Stimulated activated CD4-positive, alpha-beta T cell treated with anti-CD3 and anti-CD28 coated beads, Interleukin-2, amount 100 ng/mL, for 24 hours (primary cell): ENCODE measurements at regions not wholly inside any gene's neighbourhood (a gene's known extent, or its start where the extent isn't known, plus 50 kb on each side); places are given as distances from the start of the nearest gene placed in this dataset.
"Not testable (repeated sequence)": the region's sequence is repeated elsewhere in the genome, so short reads cannot be mapped to it uniquely, and the experiment has no call there.

Experiments
- DNase-seq, 2 donors: peaks; one replicate each; pipeline ENCODE4 v3.0.0-alpha.2; 2020

- DNase-seq = no peak
These were observed 201.3 kb upstream of the APCDD1 start for GRCh38 chr18:10252952-10253705.

GRCh38 chr18:10256276-10256675 is 198.2 kb upstream of the APCDD1 start:
- not testable (repeated sequence) for DNase-seq

- no peak for DNase-seq
These were observed 195.5 kb upstream of the APCDD1 start for GRCh38 chr18:10258836-10259474.

GRCh38 chr18:10259901-10260300 is 194.5 kb upstream of the APCDD1 start:
- DNase-seq = no peak

GRCh38 chr18:10261344-10262276 is 192.8 kb upstream of the APCDD1 start:
- DNase-seq = no peak

GRCh38 chr18:10262566-10262965 is 191.9 kb upstream of the APCDD1 start:
- DNase-seq = no peak

DNA sequence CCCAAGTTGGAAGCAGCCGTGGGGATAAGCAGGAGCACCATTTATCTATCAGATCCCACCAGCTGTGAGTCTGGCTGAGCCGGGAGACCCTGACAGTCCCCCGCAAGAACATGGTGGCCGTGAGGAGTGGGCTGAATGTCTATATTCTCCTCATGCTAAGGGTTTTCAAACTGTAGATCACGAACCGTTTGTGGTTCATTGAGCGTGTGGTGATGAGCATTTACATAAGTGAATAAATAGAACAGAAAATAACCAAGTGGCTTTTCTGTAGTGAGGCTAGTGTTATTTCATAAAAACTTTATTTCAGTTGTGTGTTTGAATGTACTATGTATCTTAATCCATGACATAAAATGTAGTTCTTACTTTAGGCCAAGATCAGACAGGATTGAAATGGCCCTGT is 190.2 kb upstream of the APCDD1 start:
- no peak for DNase-seq

DNA sequence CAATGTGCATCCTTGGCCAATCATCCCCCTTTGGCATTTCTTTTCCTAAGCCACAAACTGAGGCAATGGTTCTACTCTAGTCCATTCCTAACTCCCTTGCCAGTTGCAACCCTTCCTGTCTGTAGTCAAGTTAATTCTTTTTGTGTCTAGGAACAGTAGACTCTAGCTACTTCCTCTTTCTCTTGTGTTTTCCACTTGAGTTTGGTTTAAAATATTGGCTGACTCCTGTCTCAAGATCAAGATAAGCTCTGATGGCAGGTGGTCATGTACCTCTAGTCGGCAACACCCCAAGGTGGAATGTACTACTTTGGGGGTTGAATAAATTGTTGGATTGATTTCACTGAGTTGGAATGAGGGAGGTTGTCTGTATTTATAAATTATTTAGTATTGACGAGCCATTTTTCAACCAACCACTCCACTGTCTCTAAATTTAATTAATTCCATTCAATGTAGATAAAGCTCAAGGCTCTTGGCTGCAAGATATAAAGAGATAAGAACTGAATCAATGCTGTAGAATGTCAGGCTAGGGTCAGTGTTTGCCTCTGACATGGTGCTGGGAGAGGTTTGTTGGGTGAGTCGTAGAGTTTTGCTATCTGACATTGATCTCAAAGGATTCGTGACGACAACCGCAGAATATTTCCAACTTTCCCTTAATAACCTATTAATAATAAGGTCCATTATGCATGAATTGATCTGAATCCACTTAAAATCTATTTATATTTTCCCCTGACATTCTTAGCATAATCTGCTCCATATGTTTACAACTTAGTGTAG is 188.7 kb upstream of the APCDD1 start:
- DNase-seq = no peak

DNA sequence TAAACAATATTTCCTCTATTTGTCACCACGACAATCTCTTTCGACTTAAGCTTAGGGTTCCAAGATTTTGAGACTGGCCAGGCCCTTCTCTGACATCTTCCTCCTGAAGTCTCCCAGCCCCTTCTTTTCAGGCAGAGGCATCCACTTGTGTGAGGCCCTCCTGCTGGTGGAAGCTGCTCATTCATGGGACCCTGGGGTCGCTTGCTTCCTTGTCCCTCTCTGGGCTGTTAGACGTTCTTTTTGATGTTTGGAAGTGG is 188.2 kb upstream of the APCDD1 start:
- DNase-seq = no peak

- DNase-seq = no peak
These were observed 185.2 kb upstream of the APCDD1 start for GRCh38 chr18:10269261-10269660.

- no peak for DNase-seq
These were observed 184.3 kb upstream of the APCDD1 start for GRCh38 chr18:10270151-10270571.

- no peak for DNase-seq
These were observed 183.0 kb upstream of the APCDD1 start for GRCh38 chr18:10271481-10271880.

DNA sequence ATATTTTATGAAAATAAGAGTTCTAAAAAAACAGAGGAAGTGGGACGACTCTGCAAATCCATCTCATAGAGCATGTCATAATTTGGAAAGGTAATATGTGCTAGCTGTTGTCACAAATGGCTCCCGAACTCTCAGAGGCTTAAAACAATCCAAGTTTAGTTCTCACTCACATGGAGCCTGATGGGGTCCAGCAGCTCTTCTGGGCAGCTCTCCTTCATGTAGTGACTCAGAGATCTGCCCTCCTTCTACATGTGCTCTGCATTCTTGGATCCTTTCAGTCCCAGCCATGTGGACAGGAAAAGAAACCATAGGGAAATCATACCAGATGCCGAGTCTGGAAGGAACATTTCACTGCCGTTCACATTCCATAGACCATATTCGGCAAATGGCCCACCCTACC is 180.1 kb upstream of the APCDD1 start:
- DNase-seq = no peak

- DNase-seq = no peak
These were observed 178.9 kb upstream of the APCDD1 start for GRCh38 chr18:10275486-10275885.

DNA sequence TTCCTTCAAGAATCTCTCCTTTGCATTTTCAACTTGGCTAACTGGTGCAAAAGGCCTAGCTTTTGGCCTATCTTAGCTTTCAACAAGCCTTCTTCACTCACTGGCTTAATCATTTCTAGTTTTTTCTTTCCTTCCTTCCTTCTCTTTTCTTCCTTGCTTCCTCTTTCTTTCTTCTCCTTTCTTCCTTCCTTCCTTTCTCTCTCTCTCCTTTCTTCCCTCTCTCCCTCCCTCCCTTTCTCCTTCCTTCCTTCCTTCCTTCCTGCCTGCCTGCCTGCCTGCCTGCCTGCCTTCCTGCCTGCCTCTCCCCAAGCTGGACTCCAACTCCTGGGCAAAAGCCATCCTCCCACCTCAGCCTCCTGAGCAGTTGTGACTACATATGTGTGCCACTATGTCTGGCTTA is 176.2 kb upstream of the APCDD1 start:
- no peak for DNase-seq

- DNase-seq = no peak
These were observed 175.0 kb upstream of the APCDD1 start for GRCh38 chr18:10279471-10279870.

DNA sequence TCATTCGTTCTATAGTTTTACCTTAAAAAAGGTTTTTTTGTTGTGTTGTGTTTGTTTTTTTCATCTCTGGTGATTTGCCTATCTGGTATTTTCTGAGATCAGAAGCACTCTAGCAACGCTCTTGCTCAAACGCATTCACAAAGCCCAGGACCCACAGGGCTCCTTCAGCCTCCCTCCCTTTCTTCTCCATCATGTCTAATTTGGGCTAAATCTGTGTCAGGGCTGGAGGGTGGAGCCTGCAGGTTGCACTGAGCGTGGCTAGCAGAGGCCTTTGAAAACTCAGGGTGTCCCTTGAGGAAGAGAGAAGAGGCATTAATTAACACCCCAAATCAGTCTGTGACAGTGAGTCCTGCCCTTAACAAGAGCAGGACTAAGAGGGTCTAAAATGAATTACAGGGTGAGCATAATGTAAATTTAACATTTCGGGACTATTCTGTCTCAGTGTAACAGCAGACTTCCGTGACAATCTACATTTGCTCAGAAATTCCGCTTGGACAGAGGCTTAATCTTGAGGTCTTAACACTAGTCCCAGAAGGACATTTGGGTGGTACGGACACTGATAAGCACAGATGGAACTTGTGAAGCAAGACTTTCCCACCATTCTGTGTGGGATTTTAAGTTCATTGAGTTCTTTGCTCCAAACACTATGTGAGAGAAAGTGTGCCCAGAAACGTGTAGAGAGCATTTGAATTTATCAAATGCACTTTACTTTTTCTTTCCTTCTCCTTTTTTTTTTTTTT is 174.4 kb upstream of the APCDD1 start:
- no peak for DNase-seq

- DNase-seq = no peak
These were observed 169.7 kb upstream of the APCDD1 start for GRCh38 chr18:10284540-10285282.

DNA sequence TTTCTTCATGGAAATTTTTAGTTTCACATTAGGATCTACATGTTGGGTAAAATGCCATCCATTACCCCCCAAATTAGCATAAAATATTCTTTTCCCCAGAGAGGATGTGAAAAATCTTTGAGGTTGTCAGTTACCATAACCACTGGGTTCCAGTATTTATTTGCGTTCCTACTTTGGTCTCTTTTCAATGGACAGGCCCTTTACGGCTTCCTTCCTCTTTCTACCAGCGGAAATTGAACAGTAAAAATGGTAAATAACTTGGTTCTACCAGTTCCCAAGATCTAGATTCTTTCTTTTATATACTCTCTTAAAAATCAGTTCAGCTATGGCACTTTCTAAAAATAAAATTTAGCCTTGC is 169.2 kb upstream of the APCDD1 start:
- DNase-seq = no peak

GRCh38 chr18:10286580-10287150 is 167.8 kb upstream of the APCDD1 start:
- no peak for DNase-seq

DNA sequence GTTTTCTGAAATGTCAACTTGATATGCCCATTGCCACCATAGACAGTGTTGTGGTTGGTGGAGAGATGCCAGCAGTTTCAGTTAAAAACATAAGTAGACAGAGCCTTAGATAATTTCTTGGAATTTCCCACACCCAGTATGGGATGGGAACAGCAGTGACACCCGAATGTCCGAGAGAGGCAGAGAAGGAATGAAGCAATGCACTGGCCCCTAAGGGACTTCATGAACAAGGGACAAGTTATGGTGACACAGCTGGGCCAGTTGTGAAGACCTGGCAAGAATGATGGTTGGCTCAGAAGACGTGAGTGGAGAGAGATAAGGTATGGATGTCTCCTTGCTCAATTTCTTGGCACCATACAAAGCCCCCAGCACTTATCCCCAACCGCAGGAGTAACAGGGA is 165.2 kb upstream of the APCDD1 start:
- DNase-seq = no peak
